ENCODE measurements at regions not wholly inside any gene's neighbourhood (a gene's known extent, or its start where the extent isn't known, plus 50 kb on each side); places are given as distances from the start of the nearest gene placed in this dataset.

DNA sequence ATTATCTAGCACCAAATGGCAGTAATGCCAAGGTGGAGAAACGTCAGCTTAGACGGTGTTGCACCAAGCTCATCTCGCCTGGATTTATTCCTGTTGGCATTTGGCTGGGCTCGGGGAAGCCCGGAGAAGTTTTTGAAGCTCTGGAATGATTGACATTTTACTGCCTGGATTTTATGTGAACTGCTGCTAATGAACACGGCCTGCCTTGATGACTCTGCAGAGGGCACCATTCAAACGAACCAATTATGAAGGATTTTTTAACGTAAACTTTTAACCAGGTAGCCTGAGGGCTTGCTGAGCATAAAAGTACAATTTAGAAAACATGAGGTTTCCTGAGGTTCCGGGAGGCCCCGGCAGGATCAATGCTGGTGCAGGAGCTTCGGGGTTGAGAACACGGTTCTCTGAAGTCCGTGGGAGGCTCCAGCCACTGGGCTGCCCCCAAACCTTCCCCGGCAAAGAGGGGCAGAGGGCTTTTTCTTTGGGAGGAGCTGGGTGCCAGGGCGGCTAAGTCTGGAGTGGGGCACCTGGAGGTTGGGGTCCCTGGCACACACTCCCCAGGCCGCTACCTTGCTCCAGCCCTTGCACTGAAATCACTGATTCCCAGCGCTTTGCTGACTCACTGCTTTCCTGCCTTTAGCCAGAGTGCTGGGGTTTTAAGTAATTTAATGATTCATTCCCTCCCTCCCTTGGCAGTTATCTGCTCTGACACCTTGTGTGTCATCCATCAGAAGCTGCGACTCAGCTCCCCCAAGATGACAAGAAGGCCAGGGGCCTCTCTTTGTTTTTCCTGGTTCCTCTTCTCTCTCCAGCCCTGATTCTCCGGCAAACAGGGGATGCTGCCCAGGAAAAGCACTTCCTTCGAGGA is 161.2 kb upstream of the IRX3 start:
- H3K36me3 ChIP-seq (ENCODE audit: insufficient read depth, low read length) = peaks cover 3% of the 10 kb centered on the region; the same call in 1 of the 2 replicates
- H3K4me1 ChIP-seq (ENCODE audit: control insufficient read depth, insufficient read depth, low read length, unreplicated experiment) = peaks cover 27% of the 10 kb centered on the region
- H3K79me2 ChIP-seq (ENCODE audit: control insufficient read depth, insufficient read depth, low read length, unreplicated experiment) = no peaks in the 10 kb centered on the region
- no peak overlapping the region for H2AFZ ChIP-seq (ENCODE audit: low read length, unreplicated experiment)
- H3K27me3 ChIP-seq (ENCODE audit: insufficient read depth, low read length) = no peaks in the 10 kb centered on the region
- H3K4me3 ChIP-seq (ENCODE audit: low read depth, low read length) = no peak overlapping the region
- H3K27ac ChIP-seq (ENCODE audit: low read depth, low read length) = peak overlapping the region; percentile 39

DNA sequence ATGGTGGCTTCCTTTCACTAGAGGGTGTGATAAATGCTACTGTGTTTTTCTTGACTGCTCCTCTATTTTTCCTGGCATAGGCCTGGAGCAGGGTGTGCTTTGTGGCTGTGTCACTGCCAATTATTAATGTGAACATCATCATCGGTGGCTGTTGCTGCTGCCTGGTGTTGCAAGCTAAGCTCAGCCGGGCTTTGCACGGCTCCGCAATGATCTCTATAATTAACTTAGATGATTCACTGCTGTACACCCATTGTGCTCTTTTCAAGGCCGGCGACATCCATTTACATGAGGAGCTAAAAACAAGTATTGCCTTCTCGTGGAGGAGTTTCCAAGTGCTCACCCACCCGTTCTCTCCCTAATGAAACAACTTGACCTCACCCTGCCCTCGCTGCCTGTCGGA is 160.1 kb upstream of the IRX3 start:
- H3K4me3 ChIP-seq (ENCODE audit: low read depth, low read length) = no peak overlapping the region
- H2AFZ ChIP-seq (ENCODE audit: low read length, unreplicated experiment) = peak overlapping the region; percentile 55
- H3K27me3 ChIP-seq (ENCODE audit: insufficient read depth, low read length) = no peaks in the 10 kb centered on the region
- peaks cover 27% of the 10 kb centered on the region for H3K4me1 ChIP-seq (ENCODE audit: control insufficient read depth, insufficient read depth, low read length, unreplicated experiment)
- H3K27ac ChIP-seq (ENCODE audit: low read depth, low read length) = peak overlapping the region; percentile 62
- no peaks in the 10 kb centered on the region for H3K79me2 ChIP-seq (ENCODE audit: control insufficient read depth, insufficient read depth, low read length, unreplicated experiment)
- H3K36me3 ChIP-seq (ENCODE audit: insufficient read depth, low read length) = peaks cover 3% of the 10 kb centered on the region; the same call in 1 of the 2 replicates

DNA sequence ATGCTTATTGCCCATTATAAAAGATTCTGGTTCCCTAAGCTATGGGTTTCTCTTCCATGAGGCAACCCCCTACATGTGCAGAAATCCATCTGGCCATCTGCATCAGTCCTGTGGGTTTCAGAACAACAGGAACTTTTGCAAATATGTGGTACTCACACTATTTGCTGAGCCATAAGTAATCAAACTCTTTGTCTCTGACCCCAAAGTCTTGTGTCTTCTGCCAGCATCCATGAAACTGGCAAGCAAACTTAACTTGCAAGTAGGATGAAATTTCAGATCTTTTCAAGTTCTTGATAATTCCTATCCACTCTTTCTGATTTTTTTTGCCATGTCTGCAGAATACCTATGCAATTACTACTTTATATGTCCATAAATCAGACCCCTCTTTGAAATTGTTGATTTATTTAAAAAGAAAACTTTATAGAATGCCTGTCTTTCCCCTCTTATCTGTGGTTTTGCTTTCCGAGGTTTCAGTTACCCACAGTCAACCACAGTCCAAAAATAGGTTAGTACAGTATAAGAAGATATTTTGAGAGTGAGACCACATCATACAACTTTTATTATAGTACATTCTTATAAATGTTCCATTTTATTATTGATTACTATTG is 158.4 kb upstream of the IRX3 start:
- no peaks in the 10 kb centered on the region for H3K79me2 ChIP-seq (ENCODE audit: control insufficient read depth, insufficient read depth, low read length, unreplicated experiment)
- H2AFZ ChIP-seq (ENCODE audit: low read length, unreplicated experiment) = no peak overlapping the region
- H3K4me1 ChIP-seq (ENCODE audit: control insufficient read depth, insufficient read depth, low read length, unreplicated experiment) = peaks cover 27% of the 10 kb centered on the region
- no peak overlapping the region for H3K4me3 ChIP-seq (ENCODE audit: low read depth, low read length)
- H3K27me3 ChIP-seq (ENCODE audit: insufficient read depth, low read length) = no peaks in the 10 kb centered on the region
- peaks cover 3% of the 10 kb centered on the region; the same call in 1 of the 2 replicates for H3K36me3 ChIP-seq (ENCODE audit: insufficient read depth, low read length)
- H3K27ac ChIP-seq (ENCODE audit: low read depth, low read length) = no peak overlapping the region

DNA sequence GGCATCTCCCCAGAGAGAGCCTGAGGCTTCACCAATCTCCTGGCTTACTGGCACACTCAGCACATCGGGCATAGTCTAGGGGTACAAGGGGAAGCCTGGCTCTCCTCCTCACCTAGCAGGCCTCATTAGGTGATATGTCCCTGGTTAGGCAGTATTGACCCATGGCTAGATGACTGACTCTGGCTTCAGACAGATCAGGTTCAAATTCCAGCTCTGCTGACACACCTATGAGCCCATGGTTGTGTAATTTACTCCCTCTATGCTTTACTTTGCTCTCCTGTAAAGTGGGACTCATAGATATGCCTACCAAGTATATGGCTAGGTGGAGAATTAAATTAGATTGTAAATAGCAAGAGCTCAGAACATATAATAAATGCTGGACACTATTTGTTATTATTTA is 157.3 kb upstream of the IRX3 start:
- Histone ChIP-seq H3K27ac (ENCODE audit: low read depth, low read length) (no peak overlapping the region), H3K27me3 (ENCODE audit: insufficient read depth, low read length) (peaks cover 11% of the 10 kb centered on the region; the same call in 1 of the 2 replicates), H2AFZ (ENCODE audit: low read length, unreplicated experiment) (no peak overlapping the region), H3K4me3 (ENCODE audit: low read depth, low read length) (no peak overlapping the region), H3K36me3 (ENCODE audit: insufficient read depth, low read length) (peaks cover 3% of the 10 kb centered on the region; the same call in 1 of the 2 replicates), H3K4me1 (ENCODE audit: control insufficient read depth, insufficient read depth, low read length, unreplicated experiment) (peaks cover 27% of the 10 kb centered on the region), H3K79me2 (ENCODE audit: control insufficient read depth, insufficient read depth, low read length, unreplicated experiment) (no peaks in the 10 kb centered on the region)

DNA sequence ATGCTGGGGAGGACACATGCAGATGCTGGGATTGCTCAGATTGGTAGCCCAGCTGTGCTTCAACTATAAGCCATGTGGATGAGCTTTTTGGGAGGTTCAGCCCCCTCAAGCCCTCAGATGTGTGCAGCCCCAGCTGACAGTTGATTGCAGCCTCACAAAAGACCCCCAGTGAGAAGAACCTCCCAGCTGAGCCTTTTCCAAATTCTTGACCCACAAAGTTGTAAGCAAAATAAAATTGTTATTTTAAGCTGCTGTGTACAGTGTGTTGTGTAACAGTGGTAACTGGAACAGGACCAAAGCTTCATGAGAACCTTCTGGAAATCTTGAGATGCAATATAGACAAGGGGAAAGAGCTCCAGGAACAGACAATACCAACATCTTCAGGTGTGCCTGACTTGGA is 156.8 kb upstream of the IRX3 start:
- Histone ChIP-seq H2AFZ (ENCODE audit: low read length, unreplicated experiment) (no peak overlapping the region), H3K4me3 (ENCODE audit: low read depth, low read length) (no peak overlapping the region), H3K79me2 (ENCODE audit: control insufficient read depth, insufficient read depth, low read length, unreplicated experiment) (no peaks in the 10 kb centered on the region), H3K4me1 (ENCODE audit: control insufficient read depth, insufficient read depth, low read length, unreplicated experiment) (peaks cover 23% of the 10 kb centered on the region), H3K27ac (ENCODE audit: low read depth, low read length) (no peak overlapping the region), H3K27me3 (ENCODE audit: insufficient read depth, low read length) (peaks cover 15% of the 10 kb centered on the region; the same call in 1 of the 2 replicates), H3K36me3 (ENCODE audit: insufficient read depth, low read length) (peaks cover 3% of the 10 kb centered on the region; the same call in 1 of the 2 replicates)

DNA sequence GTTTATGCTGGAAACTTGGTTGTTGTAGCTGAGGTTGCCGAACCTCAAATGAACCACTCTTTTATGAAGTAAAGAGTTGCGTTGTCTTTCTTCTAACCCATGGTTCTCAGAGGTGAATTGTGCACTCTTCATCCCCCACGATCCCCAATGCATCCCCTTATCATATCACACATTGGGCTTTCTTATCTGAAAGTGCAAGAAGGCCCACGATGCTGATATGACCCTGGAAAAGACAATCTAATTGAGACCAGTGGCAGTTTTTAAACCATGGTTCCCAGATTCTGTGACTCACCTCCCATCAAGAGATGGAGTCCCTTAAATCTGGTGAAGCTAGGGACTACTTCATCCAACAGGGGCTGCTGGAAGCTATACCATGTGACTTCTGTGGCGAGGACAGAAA is 156.3 kb upstream of the IRX3 start:
- H3K4me3 ChIP-seq (ENCODE audit: low read depth, low read length) = no peak overlapping the region
- H3K27ac ChIP-seq (ENCODE audit: low read depth, low read length) = no peak overlapping the region
- H3K36me3 ChIP-seq (ENCODE audit: insufficient read depth, low read length) = peaks cover 3% of the 10 kb centered on the region; the same call in 1 of the 2 replicates
- no peak overlapping the region for H2AFZ ChIP-seq (ENCODE audit: low read length, unreplicated experiment)
- no peaks in the 10 kb centered on the region for H3K79me2 ChIP-seq (ENCODE audit: control insufficient read depth, insufficient read depth, low read length, unreplicated experiment)
- peaks cover 19% of the 10 kb centered on the region for H3K27me3 ChIP-seq (ENCODE audit: insufficient read depth, low read length)
- peaks cover 20% of the 10 kb centered on the region for H3K4me1 ChIP-seq (ENCODE audit: control insufficient read depth, insufficient read depth, low read length, unreplicated experiment)

DNA sequence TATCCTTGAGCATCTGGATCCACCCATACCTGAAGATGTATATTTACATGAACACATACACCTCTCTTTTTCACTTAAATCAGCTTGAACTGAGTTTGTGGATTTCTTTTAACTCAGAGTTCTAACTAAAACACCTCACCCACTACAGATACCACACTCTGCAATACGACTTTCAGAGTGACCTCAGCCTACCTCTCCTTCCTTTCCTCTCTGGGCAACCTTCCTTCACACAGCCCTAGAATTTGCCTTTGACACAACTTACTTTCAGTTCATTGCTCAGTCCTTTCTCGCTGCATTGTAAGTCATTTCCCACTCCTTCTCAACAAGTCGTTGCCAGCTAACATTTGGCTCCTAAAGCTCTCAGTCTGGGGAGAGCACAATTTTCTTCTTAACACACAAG is 151.9 kb upstream of the IRX3 start:
- Histone ChIP-seq H3K4me3 (ENCODE audit: low read depth, low read length) (no peak overlapping the region), H3K36me3 (ENCODE audit: insufficient read depth, low read length) (no peaks in the 10 kb centered on the region), H3K79me2 (ENCODE audit: control insufficient read depth, insufficient read depth, low read length, unreplicated experiment) (no peaks in the 10 kb centered on the region), H3K4me1 (ENCODE audit: control insufficient read depth, insufficient read depth, low read length, unreplicated experiment) (no peaks in the 10 kb centered on the region), H3K27ac (ENCODE audit: low read depth, low read length) (no peak overlapping the region), H2AFZ (ENCODE audit: low read length, unreplicated experiment) (no peak overlapping the region), H3K27me3 (ENCODE audit: insufficient read depth, low read length) (peaks cover 19% of the 10 kb centered on the region)

DNA sequence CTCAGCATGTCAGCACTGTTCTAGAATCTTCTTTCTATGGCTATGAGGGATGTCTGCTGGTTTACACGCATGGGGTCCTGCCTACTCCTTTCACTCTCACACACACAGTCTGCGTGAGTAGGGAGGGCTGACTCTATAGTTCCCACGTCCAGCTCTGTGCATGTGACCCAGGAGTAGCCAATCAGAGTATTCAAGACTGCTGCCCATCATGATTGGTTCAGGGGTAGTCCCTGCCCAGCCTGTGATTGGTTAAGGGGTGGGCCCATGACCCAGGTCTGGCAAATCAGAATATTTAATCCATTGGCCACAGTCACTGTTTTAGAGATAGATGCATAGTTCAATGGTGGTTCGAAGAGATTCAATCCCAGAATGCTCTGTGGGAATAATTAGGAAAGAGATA is 151.3 kb upstream of the IRX3 start:
- Histone ChIP-seq H2AFZ (ENCODE audit: low read length, unreplicated experiment) (no peak overlapping the region), H3K4me1 (ENCODE audit: control insufficient read depth, insufficient read depth, low read length, unreplicated experiment) (no peaks in the 10 kb centered on the region), H3K4me3 (ENCODE audit: low read depth, low read length) (no peak overlapping the region), H3K36me3 (ENCODE audit: insufficient read depth, low read length) (no peaks in the 10 kb centered on the region), H3K27ac (ENCODE audit: low read depth, low read length) (no peak overlapping the region), H3K27me3 (ENCODE audit: insufficient read depth, low read length) (peaks cover 19% of the 10 kb centered on the region), H3K79me2 (ENCODE audit: control insufficient read depth, insufficient read depth, low read length, unreplicated experiment) (no peaks in the 10 kb centered on the region)

DNA sequence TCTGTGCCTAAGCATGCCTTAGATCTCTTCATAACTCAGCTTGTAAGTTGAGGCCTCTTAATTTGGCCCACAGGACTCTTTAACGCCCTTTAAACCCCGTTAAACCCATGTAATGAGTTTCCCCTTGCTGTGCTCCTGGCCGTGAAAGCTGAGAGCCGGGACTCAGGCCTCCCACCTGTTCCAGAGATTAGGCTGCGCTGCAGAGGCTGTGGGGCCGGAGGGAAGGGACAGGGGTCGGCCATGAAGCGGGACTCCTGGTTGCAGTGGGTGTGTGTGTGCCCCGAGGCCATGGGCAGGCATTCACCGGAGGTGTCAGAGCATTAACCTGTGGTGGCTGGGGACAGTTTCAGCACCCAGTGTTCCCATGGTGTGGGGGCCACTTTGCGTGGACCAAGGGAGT is 150.8 kb upstream of the IRX3 start:
- peaks cover 1% of the 10 kb centered on the region for H3K4me1 ChIP-seq (ENCODE audit: control insufficient read depth, insufficient read depth, low read length, unreplicated experiment)

DNA sequence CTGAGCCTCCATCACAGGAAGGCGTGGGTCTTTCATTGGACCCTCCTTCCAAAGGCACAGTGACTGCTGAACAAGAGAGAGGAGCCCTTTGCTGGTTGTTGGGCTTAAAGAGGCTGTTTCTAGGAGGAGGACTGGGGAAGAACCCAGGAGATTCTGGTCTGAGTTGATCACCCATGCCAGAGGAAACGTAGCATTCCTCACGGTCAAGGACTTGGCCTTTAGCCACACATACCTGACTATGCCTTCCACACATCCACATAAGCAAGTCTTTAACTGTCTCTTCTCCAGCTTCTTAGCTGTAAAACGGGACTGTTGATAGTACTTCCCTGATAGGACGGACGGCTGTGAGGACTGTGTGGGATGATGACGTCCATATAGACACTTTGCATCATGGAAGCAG is 149.8 kb upstream of the IRX3 start:
- Histone ChIP-seq H3K27ac (ENCODE audit: low read depth, low read length) (no peak overlapping the region), H2AFZ (ENCODE audit: low read length, unreplicated experiment) (no peak overlapping the region), H3K36me3 (ENCODE audit: insufficient read depth, low read length) (no peaks in the 10 kb centered on the region), H3K4me1 (ENCODE audit: control insufficient read depth, insufficient read depth, low read length, unreplicated experiment) (peaks cover 12% of the 10 kb centered on the region), H3K79me2 (ENCODE audit: control insufficient read depth, insufficient read depth, low read length, unreplicated experiment) (no peaks in the 10 kb centered on the region), H3K27me3 (ENCODE audit: insufficient read depth, low read length) (peaks cover 19% of the 10 kb centered on the region), H3K4me3 (ENCODE audit: low read depth, low read length) (no peak overlapping the region)

More for the DNA sequence above, 150.8 kb upstream of the IRX3 start:
- Histone ChIP-seq H3K36me3 (ENCODE audit: insufficient read depth, low read length) (no peaks in the 10 kb centered on the region), H2AFZ (ENCODE audit: low read length, unreplicated experiment) (no peak overlapping the region), H3K27ac (ENCODE audit: low read depth, low read length) (no peak overlapping the region), H3K79me2 (ENCODE audit: control insufficient read depth, insufficient read depth, low read length, unreplicated experiment) (no peaks in the 10 kb centered on the region), H3K4me3 (ENCODE audit: low read depth, low read length) (no peak overlapping the region), H3K27me3 (ENCODE audit: insufficient read depth, low read length) (peaks cover 19% of the 10 kb centered on the region)

DNA sequence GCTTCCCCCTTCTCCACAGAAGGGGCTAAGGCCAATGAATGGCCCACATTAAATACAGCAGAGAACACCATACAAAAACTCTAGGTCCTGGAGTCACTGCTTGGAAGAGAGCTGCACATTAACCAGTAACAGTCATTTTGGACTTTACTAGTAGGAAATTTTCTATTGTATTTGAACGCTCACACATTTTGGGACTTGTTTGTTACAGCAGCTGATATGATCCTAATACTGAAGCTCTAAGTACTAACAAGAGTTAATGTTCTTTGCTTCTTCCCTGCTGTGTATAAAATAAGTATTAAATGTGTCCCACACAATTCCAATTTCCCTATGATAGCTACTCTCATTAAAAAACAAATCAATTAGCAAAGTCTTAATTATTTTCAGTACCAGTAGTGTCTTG is 148.3 kb upstream of the IRX3 start:
- Histone ChIP-seq H3K4me3 (ENCODE audit: low read depth, low read length) (no peak overlapping the region), H3K27me3 (ENCODE audit: insufficient read depth, low read length) (peaks cover 18% of the 10 kb centered on the region), H3K27ac (ENCODE audit: low read depth, low read length) (no peak overlapping the region)

More for the DNA sequence above, 148.3 kb upstream of the IRX3 start:
- H3K79me2 ChIP-seq (ENCODE audit: control insufficient read depth, insufficient read depth, low read length, unreplicated experiment) = no peaks in the 10 kb centered on the region
- no peak overlapping the region for H2AFZ ChIP-seq (ENCODE audit: low read length, unreplicated experiment)
- H3K36me3 ChIP-seq (ENCODE audit: insufficient read depth, low read length) = no peaks in the 10 kb centered on the region
- H3K4me1 ChIP-seq (ENCODE audit: control insufficient read depth, insufficient read depth, low read length, unreplicated experiment) = peaks cover 18% of the 10 kb centered on the region
